ENCODE measurements at regions not wholly inside any gene's neighbourhood (a gene's known extent, or its start where the extent isn't known, plus 50 kb on each side); places are given as distances from the start of the nearest gene placed in this dataset.

GRCh38 chr1:60886090-60886489 is 196.3 kb upstream of the NFIA start (continued):
- TF ChIP-seq E2F5 (CRISPR knock-in tag; IDR thresholded peaks at IDR 0.05) (no peak), CREM (CRISPR knock-in tag; IDR thresholded peaks at IDR 0.05) (no peak), TP53 (CRISPR knock-in tag; IDR thresholded peaks at IDR 0.05) (no peak)

- no peak for ATAC-seq
- H3K27ac Mint-ChIP-seq: no peak overlapping the region
- no peak for DNase-seq (ENCODE audit: low spot score)
- no peak overlapping the region for H3K4me3 Mint-ChIP-seq
- no peaks in the 10 kb centered on the region for H3K9me3 Mint-ChIP-seq
- H3K4me1 Mint-ChIP-seq: peaks cover 7% of the 10 kb centered on the region; the same call in 1 of the 2 replicates
- H3K36me3 Mint-ChIP-seq: no peaks in the 10 kb centered on the region
- no peaks in the 10 kb centered on the region for H3K27me3 Mint-ChIP-seq (ENCODE audit: low read depth)
- TF ChIP-seq ZNF281 (CRISPR knock-in tag; IDR thresholded peaks at IDR 0.05) (no peak), ZMAT4 (CRISPR knock-in tag; IDR thresholded peaks at IDR 0.05) (no peak), JAZF1 (CRISPR knock-in tag; IDR thresholded peaks at IDR 0.05) (no peak), FOXP1 (CRISPR knock-in tag; IDR thresholded peaks at IDR 0.05; ENCODE audit: borderline replicate concordance) (no peak), TEAD4 (CRISPR knock-in tag; IDR thresholded peaks at IDR 0.05) (no peak), ZNF121 (CRISPR knock-in tag; IDR thresholded peaks at IDR 0.05) (no peak), RORB (CRISPR knock-in tag; IDR thresholded peaks at IDR 0.05) (no peak)
- CTCF ChIA-PET: no interaction called here
- POLR2A ChIA-PET: no interaction called here
Measured at GRCh38 chr1:60880202-60880601, 202.2 kb upstream of the NFIA start.

GRCh38 chr1:60878323-60878722 is 204.0 kb upstream of the NFIA start:
- no peak for DNase-seq (ENCODE audit: low spot score)
- H3K9me3 Mint-ChIP-seq: no peaks in the 10 kb centered on the region
- CTCF ChIA-PET: no interaction called here
- no peaks in the 10 kb centered on the region for H3K27me3 Mint-ChIP-seq (ENCODE audit: low read depth)
- H3K27ac Mint-ChIP-seq: no peak overlapping the region
- no peaks in the 10 kb centered on the region for H3K36me3 Mint-ChIP-seq
- POLR2A ChIA-PET: interaction anchor here (0.6 kb wide), 1 partner anchor 21 kb away, joined by 5 read pairs; no protein-coding TSS in a partner anchor
- no peak for TF ChIP-seq ZNF263 (CRISPR knock-in tag; IDR thresholded peaks at IDR 0.05; ENCODE audit: low read depth)
- no peak for TF ChIP-seq ZMAT4 (CRISPR knock-in tag; IDR thresholded peaks at IDR 0.05)
- TF ChIP-seq ATF3 (CRISPR knock-in tag; conservative IDR thresholded peaks at IDR 0.05): no peak
- peaks cover 9% of the 10 kb centered on the region; the same call in 1 of the 2 replicates for H3K4me1 Mint-ChIP-seq
- ATAC-seq: no peak
- H3K4me3 Mint-ChIP-seq: no peak overlapping the region

- POLR2A ChIA-PET: no interaction called here
- Mint-ChIP-seq H3K27ac (no peak overlapping the region), H3K36me3 (no peaks in the 10 kb centered on the region), H3K4me1 (peaks cover 12% of the 10 kb centered on the region; the same call in 1 of the 2 replicates), H3K27me3 (ENCODE audit: low read depth) (no peaks in the 10 kb centered on the region), H3K4me3 (no peak overlapping the region), H3K9me3 (no peaks in the 10 kb centered on the region)
- ATAC-seq (no peak), DNase-seq (ENCODE audit: low spot score) (no peak)
- CTCF ChIA-PET: no interaction called here
- TF ChIP-seq TP53 (CRISPR knock-in tag; IDR thresholded peaks at IDR 0.05): no peak
- no peak for TF ChIP-seq CDX4 (CRISPR knock-in tag; IDR thresholded peaks at IDR 0.05; ENCODE audit: borderline replicate concordance)
- no peak for TF ChIP-seq E2F4 (CRISPR knock-in tag; IDR thresholded peaks at IDR 0.05; ENCODE audit: borderline replicate concordance, low read depth)
- no peak for TF ChIP-seq SP1 (CRISPR knock-in tag; conservative IDR thresholded peaks at IDR 0.05)
- TF ChIP-seq PRDM15 (CRISPR knock-in tag; IDR thresholded peaks at IDR 0.05): no peak
- TF ChIP-seq ZNF671 (CRISPR knock-in tag; IDR thresholded peaks at IDR 0.05): no peak
Measured at GRCh38 chr1:60877376-60877775, 205.0 kb upstream of the NFIA start.
